Breast epithelium (tissue), 3 donors: ENCODE measurements at regions not wholly inside any gene's neighbourhood (a gene's known extent, or its start where the extent isn't known, plus 50 kb on each side); places are given as distances from the start of the nearest gene placed in this dataset.

Experiments
- POLR2A ChIP-seq: fragments of 450-650 bp; IDR thresholded peaks from one replicate; pipeline ENCODE4 v1.6.1; 2016; ENCODE audit warnings: antibody characterized with exemption, mild to moderate bottlenecking, moderate library complexity
- POLR2AphosphoS5 ChIP-seq, 3 donors: sonication (generic); formaldehyde crosslinking; IDR thresholded peaks; one replicate each; pipeline ENCODE4 v1.6.1; 2017; ENCODE audit warnings: antibody characterized with exemption in 3 of 3
- TF ChIP-seq, protein P1 (sequence below), 3 donors: fragments of 450-650 bp; IDR thresholded peaks; one replicate each; pipeline ENCODE4 v1.5.1; 2016 to 2017; ENCODE audit warnings: antibody characterized with exemption in 3 of 3, mild to moderate bottlenecking in 3 of 3, moderate library complexity in 3 of 3

DNA sequence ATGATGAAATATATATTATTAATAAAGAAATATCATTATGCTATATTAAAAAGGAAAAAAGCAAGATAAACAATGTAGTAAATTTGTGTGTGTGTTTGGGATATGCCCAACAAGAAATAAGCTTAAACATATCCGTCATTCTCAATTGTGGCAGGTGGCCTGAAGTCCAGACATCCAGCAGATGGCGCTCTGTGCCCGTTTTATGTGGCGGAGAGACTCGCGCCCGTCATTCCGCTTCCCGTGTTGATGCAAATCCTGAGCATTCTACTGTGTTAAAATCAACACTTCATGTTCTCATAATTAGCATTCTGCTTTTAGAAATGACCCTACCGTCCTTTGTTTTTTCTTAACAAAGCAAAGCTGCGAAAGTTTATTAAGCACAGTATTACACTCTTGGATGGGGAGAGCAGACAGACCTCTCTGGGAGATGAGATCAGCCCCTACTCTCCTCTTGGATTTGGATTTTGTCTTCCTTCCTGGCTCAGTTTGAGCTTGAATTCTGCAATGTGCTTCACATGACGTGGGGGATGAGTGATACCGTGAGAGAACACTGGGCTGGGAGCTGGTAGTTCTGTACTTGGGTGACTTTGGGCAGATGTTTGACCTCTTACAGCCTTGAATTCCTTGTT is 125.8 kb downstream of the MCHR2 start:
- no peak for TF ChIP-seq POLR2AphosphoS5 (IDR thresholded peaks at IDR 0.05)
- TF ChIP-seq, protein P1, sequence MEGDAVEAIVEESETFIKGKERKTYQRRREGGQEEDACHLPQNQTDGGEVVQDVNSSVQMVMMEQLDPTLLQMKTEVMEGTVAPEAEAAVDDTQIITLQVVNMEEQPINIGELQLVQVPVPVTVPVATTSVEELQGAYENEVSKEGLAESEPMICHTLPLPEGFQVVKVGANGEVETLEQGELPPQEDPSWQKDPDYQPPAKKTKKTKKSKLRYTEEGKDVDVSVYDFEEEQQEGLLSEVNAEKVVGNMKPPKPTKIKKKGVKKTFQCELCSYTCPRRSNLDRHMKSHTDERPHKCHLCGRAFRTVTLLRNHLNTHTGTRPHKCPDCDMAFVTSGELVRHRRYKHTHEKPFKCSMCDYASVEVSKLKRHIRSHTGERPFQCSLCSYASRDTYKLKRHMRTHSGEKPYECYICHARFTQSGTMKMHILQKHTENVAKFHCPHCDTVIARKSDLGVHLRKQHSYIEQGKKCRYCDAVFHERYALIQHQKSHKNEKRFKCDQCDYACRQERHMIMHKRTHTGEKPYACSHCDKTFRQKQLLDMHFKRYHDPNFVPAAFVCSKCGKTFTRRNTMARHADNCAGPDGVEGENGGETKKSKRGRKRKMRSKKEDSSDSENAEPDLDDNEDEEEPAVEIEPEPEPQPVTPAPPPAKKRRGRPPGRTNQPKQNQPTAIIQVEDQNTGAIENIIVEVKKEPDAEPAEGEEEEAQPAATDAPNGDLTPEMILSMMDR (IDR thresholded peaks at IDR 0.05) = peak in 2 of 3 donors; percentile 44 to 53
- no peak for TF ChIP-seq POLR2A
